HG03039 (cell line): ENCODE measurements at regions not wholly inside any gene's neighbourhood (a gene's known extent, or its start where the extent isn't known, plus 50 kb on each side); places are given as distances from the start of the nearest gene placed in this dataset.

Experiments
- ATAC-seq: cut with Tn5 transposase; IDR thresholded peaks from one replicate; pipeline ENCODE4 v1.9.1; 2021; ENCODE audit warnings: mild to moderate bottlenecking, moderate library complexity; ENCODE audit not compliant: unreplicated experiment

- ATAC-seq, result no peak
Measured at GRCh38 chr4:151953312-151953711, 192.5 kb upstream of the GATB start.

- ATAC-seq, result no peak
Measured at GRCh38 chr4:151952711-151953254, 192.0 kb upstream of the GATB start.

- ATAC-seq, result no peak
Measured at GRCh38 chr4:151952137-151952536, 191.3 kb upstream of the GATB start.

- no peak for ATAC-seq
Measured at GRCh38 chr4:151951671-151952050, 190.9 kb upstream of the GATB start.

GRCh38 chr4:151950993-151951670, 190.3 kb upstream of the GATB start:
- ATAC-seq, result no peak

GRCh38 chr4:151948351-151949016, 187.7 kb upstream of the GATB start:
- no peak for ATAC-seq

GRCh38 chr4:151946718-151947117, 185.9 kb upstream of the GATB start:
- no peak for ATAC-seq

- no peak for ATAC-seq
Measured at GRCh38 chr4:151942971-151943370, 182.2 kb upstream of the GATB start.

- no peak for ATAC-seq
Measured at GRCh38 chr4:151940926-151941617, 180.3 kb upstream of the GATB start.

GRCh38 chr4:151940291-151940690, 179.5 kb upstream of the GATB start:
- ATAC-seq, result no peak

GRCh38 chr4:151939670-151940069, 178.9 kb upstream of the GATB start:
- ATAC-seq, result no peak

- no peak for ATAC-seq
Measured at GRCh38 chr4:151935411-151935810, 174.6 kb upstream of the GATB start.

- ATAC-seq, result no peak
Measured at GRCh38 chr4:151934766-151935165, 174.0 kb upstream of the GATB start.

- no peak for ATAC-seq
Measured at GRCh38 chr4:151933122-151933827, 172.5 kb upstream of the GATB start.

GRCh38 chr4:151931563-151931962, 170.8 kb upstream of the GATB start:
- no peak for ATAC-seq

- no peak for ATAC-seq
Measured at GRCh38 chr4:151930372-151930771, 169.6 kb upstream of the GATB start.

- ATAC-seq, result no peak
Measured at GRCh38 chr4:151928112-151928511, 167.3 kb upstream of the GATB start.

GRCh38 chr4:151922811-151923210, 162.0 kb upstream of the GATB start:
- no peak for ATAC-seq

GRCh38 chr4:151922306-151922705, 161.5 kb upstream of the GATB start:
- no peak for ATAC-seq

GRCh38 chr4:151921811-151922210, 161.0 kb upstream of the GATB start:
- no peak for ATAC-seq

- no peak for ATAC-seq
Measured at GRCh38 chr4:151921386-151921785, 160.6 kb upstream of the GATB start.
